ENCODE measurements at regions not wholly inside any gene's neighbourhood (a gene's known extent, or its start where the extent isn't known, plus 50 kb on each side); places are given as distances from the start of the nearest gene placed in this dataset.

DNA sequence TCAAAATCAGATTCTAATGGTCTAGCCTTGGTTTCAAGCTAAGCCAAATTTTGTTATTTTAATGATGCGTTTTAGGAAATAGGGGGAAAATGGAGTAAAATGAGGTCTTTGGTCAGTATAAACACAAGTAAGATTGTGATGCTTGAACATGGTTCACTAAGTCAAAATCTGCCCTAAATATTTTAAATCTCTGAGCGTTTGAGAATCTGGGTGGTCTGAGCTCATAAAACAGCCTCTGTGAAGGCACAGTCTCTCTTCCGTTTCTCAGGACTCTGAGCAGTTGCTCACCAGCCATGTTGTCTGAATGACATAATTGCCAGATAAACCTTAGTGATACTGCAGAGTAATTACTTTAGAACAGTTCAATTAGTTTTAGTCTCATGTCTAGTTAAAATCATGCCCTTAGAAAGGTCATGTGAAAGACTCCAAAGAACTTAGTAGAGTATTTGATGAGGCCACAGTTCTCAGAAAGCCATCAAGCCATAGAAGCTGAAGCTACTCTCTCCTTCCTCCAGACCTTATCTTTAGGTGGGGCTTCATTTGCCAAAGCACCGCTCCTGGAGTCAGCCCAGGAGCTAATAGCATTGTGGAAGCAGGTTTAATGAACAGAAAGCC is 257.1 kb upstream of the MAP3K1 start:
- no peaks in the 10 kb centered on the region for H3K4me1 ChIP-seq (ENCODE audit: insufficient read depth, low read length)
- POLR2A ChIA-PET: no interaction called here
- H3K27me3 ChIP-seq (ENCODE audit: control insufficient read depth in 1 of 2, insufficient read depth in 2 of 2, low read length in 2 of 2): peaks cover 0 to 1% of the 10 kb centered on the region in 2 experiments; a peak in 1 of 5 replicates
- no peak for DNase-seq (ENCODE audit: low spot score)
- H3K9ac ChIP-seq (ENCODE audit: insufficient read depth, low read depth, low read length): no peak overlapping the region
- CTCF ChIA-PET (ENCODE audit: low intra/inter-chr PET ratio, low total read pairs): no interaction called here
- ATAC-seq: no peak
- no peaks in the 10 kb centered on the region for H3K79me2 ChIP-seq (ENCODE audit: insufficient read depth, low read length)
- no peak overlapping the region for H3K4me2 ChIP-seq (ENCODE audit: low read depth, low read length)
- no peak for TF ChIP-seq RFXAP (CRISPR knock-in tag; IDR thresholded peaks at IDR 0.05; ENCODE audit: borderline replicate concordance)
- TF ChIP-seq HDAC2 (CRISPR knock-in tag; IDR thresholded peaks at IDR 0.05): no peak
- TF ChIP-seq, protein P1, sequence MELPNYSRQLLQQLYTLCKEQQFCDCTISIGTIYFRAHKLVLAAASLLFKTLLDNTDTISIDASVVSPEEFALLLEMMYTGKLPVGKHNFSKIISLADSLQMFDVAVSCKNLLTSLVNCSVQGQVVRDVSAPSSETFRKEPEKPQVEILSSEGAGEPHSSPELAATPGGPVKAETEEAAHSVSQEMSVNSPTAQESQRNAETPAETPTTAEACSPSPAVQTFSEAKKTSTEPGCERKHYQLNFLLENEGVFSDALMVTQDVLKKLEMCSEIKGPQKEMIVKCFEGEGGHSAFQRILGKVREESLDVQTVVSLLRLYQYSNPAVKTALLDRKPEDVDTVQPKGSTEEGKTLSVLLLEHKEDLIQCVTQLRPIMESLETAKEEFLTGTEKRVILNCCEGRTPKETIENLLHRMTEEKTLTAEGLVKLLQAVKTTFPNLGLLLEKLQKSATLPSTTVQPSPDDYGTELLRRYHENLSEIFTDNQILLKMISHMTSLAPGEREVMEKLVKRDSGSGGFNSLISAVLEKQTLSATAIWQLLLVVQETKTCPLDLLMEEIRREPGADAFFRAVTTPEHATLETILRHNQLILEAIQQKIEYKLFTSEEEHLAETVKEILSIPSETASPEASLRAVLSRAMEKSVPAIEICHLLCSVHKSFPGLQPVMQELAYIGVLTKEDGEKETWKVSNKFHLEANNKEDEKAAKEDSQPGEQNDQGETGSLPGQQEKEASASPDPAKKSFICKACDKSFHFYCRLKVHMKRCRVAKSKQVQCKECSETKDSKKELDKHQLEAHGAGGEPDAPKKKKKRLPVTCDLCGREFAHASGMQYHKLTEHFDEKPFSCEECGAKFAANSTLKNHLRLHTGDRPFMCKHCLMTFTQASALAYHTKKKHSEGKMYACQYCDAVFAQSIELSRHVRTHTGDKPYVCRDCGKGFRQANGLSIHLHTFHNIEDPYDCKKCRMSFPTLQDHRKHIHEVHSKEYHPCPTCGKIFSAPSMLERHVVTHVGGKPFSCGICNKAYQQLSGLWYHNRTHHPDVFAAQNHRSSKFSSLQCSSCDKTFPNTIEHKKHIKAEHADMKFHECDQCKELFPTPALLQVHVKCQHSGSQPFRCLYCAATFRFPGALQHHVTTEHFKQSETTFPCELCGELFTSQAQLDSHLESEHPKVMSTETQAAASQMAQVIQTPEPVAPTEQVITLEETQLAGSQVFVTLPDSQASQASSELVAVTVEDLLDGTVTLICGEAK (IDR thresholded peaks at IDR 0.05): no peak
- TF ChIP-seq, protein P1 (CRISPR knock-in tag; IDR thresholded peaks at IDR 0.05): no peak
- TF ChIP-seq, protein P2, sequence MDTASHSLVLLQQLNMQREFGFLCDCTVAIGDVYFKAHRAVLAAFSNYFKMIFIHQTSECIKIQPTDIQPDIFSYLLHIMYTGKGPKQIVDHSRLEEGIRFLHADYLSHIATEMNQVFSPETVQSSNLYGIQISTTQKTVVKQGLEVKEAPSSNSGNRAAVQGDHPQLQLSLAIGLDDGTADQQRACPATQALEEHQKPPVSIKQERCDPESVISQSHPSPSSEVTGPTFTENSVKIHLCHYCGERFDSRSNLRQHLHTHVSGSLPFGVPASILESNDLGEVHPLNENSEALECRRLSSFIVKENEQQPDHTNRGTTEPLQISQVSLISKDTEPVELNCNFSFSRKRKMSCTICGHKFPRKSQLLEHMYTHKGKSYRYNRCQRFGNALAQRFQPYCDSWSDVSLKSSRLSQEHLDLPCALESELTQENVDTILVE (CRISPR knock-in tag; IDR thresholded peaks at IDR 0.05): no peak
- TF ChIP-seq ZGPAT (CRISPR knock-in tag; IDR thresholded peaks at IDR 0.05): no peak
- no peaks in the 10 kb centered on the region for H3K9me3 ChIP-seq (ENCODE audit: low read length)
- H4K20me1 ChIP-seq (ENCODE audit: insufficient read depth, low read length): no peaks in the 10 kb centered on the region
- BruUV-seq (replicated peaks): no TSS peak
- no peak for FAIRE-seq
- no peaks in the 10 kb centered on the region for H3K36me3 ChIP-seq (replicated peaks in 1 of 2; ENCODE audit: control insufficient read depth in 1 of 2, insufficient read depth in 2 of 2, low read length in 2 of 2)
- H2AFZ ChIP-seq (ENCODE audit: low read length): no peak overlapping the region
- WGBS (ENCODE audit: low lambda C conversion rate): 17% methylated on average over 4 of the region's 4 CpGs
- intact Hi-C loops (cut with micrococcal nuclease; ENCODE audit: unreplicated experiment): no loop called here
- in situ Hi-C loops (cut with HindIII; ENCODE audit: extremely low pct_ligation_motif_present, low pct_unique_long_range_greater_than_20kb): no loop called here
- no peak overlapping the region for H3K4me3 ChIP-seq (replicated peaks in 1 of 3; ENCODE audit: insufficient read depth in 1 of 3, low read depth in 2 of 3, low read length in 3 of 3)
- H3K27ac ChIP-seq (ENCODE audit: extremely low read length, insufficient read depth, low read length): no peak overlapping the region

Measured in HepG2 (cell line).